ENCODE measurements at regions not wholly inside any gene's neighbourhood (a gene's known extent, or its start where the extent isn't known, plus 50 kb on each side); places are given as distances from the start of the nearest gene placed in this dataset.

DNA sequence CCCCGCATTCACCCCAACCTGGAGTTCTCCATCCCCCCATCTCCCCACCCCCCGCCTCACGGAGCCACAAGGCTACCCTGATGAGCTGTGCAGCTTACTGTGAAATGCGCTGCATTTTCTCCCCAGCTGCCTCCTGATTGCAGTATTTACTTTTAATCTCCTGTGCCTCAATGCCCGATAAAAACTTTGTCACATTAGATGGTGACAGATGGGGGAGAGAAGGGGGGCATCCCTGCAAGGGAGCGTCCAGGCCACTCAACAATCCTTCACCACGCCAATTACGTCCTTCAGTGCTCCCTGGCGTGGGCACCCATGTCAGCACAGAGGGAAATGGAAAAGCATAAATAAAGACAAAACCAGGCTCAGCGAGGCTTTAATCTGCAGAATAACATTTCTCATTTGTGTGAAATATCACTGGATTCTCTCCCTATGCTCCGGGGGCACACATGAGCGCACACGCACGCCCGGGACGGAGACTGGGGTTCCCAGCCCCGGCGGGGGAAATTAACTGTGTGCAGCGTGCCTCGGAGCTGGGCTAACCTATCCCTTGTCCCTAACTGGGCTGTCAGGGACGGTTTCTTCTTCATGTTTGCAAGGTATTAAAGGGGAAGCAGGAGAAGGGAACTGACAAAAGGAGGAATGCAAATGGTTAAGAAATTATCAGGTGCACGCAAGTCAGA, 186.7 kb upstream of the VASH1 start:
- TF ChIP-seq, protein P1, sequence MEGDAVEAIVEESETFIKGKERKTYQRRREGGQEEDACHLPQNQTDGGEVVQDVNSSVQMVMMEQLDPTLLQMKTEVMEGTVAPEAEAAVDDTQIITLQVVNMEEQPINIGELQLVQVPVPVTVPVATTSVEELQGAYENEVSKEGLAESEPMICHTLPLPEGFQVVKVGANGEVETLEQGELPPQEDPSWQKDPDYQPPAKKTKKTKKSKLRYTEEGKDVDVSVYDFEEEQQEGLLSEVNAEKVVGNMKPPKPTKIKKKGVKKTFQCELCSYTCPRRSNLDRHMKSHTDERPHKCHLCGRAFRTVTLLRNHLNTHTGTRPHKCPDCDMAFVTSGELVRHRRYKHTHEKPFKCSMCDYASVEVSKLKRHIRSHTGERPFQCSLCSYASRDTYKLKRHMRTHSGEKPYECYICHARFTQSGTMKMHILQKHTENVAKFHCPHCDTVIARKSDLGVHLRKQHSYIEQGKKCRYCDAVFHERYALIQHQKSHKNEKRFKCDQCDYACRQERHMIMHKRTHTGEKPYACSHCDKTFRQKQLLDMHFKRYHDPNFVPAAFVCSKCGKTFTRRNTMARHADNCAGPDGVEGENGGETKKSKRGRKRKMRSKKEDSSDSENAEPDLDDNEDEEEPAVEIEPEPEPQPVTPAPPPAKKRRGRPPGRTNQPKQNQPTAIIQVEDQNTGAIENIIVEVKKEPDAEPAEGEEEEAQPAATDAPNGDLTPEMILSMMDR (IDR thresholded peaks at IDR 0.05) = no peak
- no peak for TF ChIP-seq POLR2A (IDR thresholded peaks at IDR 0.05)
- TF ChIP-seq EP300 (IDR thresholded peaks at IDR 0.05) = no peak

Measured in ovary (tissue), 3 donors.